IMR-90 (cell line): ENCODE measurements at regions not wholly inside any gene's neighbourhood (a gene's known extent, or its start where the extent isn't known, plus 50 kb on each side); places are given as distances from the start of the nearest gene placed in this dataset.

Source experiments
- ATAC-seq: fragments of 200-7000 bp; cut with Tn5 transposase; 2 replicates; pipeline ENCODE4 v1.9.1; 2020; ENCODE audit warnings: low read depth, mild to moderate bottlenecking, moderate library complexity
- BruUV-seq: library from RNA; stranded (reverse); fragments of 400-500 nt; replicated peaks from 2 replicates; lab custom pipeline; 2021; lab: Mats Ljungman, UMichigan
- CTCF ChIA-PET: fragments of 300-600 bp; formaldehyde crosslinking; extraction: SDS; loops from one replicate; lab custom pipeline; 2021; ENCODE audit warnings: antibody characterized with exemption; lab: Yijun Ruan, JAX
- POLR2A ChIA-PET: fragments of 300-600 bp; sonication (Branson Sonifier 250); formaldehyde crosslinking; loops from one replicate; lab custom pipeline; 2022; ENCODE audit warnings: antibody characterized with exemption; ENCODE audit not compliant: unreplicated experiment; lab: Charles Lee
- DNase-seq: peaks from one replicate; pipeline ENCODE4 v3.0.0; 2013
- H2AFZ ChIP-seq: replicated peaks from 2 replicates; pipeline ENCODE3; 2013; ENCODE audit warnings: low read length, mild to moderate bottlenecking; ENCODE audit not compliant: poor library complexity
- H2AK5ac ChIP-seq: 2 replicates; pipeline ENCODE4 v1.6.1; 2013; ENCODE audit warnings: low read depth, low read length, inconsistent platforms
- H2AK9ac ChIP-seq: replicated peaks from 2 replicates; pipeline ENCODE3; 2013; ENCODE audit warnings: mild to moderate bottlenecking, low read depth, low read length, moderate library complexity; ENCODE audit not compliant: poor library complexity
- H2BK120ac ChIP-seq: 2 replicates; pipeline ENCODE4 v1.6.1; 2013; ENCODE audit warnings: low read depth, low read length, inconsistent platforms
- H2BK15ac ChIP-seq: 3 replicates; pipeline ENCODE4 v1.6.1; 2013; ENCODE audit warnings: low read depth, low read length, inconsistent platforms
- H2BK20ac ChIP-seq: 2 replicates; pipeline ENCODE4 v1.6.1; 2013; ENCODE audit warnings: low read depth, mild to moderate bottlenecking, inconsistent platforms, low read length, moderate library complexity
- H2BK5ac ChIP-seq: 2 replicates; pipeline ENCODE4 v1.6.1; 2013; ENCODE audit warnings: mild to moderate bottlenecking, low read depth, low read length, inconsistent platforms; ENCODE audit not compliant: poor library complexity, severe bottlenecking
- H3K14ac ChIP-seq: replicated peaks from 2 replicates; pipeline ENCODE4 v1.6.1; 2013; ENCODE audit warnings: low read depth, low read length, inconsistent platforms
- H3K18ac ChIP-seq: 2 replicates; pipeline ENCODE4 v1.6.1; 2013; ENCODE audit warnings: low read depth, low read length, control low read depth
- H3K23ac ChIP-seq: 2 replicates; pipeline ENCODE4 v1.6.1; 2013; ENCODE audit warnings: low read depth, low read length, inconsistent platforms
- H3K27ac ChIP-seq: 2 replicates; pipeline ENCODE4 v1.5.1; 2013; ENCODE audit warnings: mild to moderate bottlenecking, control low read depth, low read length; ENCODE audit not compliant: insufficient read depth
- H3K27me3 ChIP-seq: 2 replicates; pipeline ENCODE4 v1.6.1; 2013; ENCODE audit warnings: low read length; ENCODE audit not compliant: control insufficient read depth, insufficient read depth
- H3K36me3 ChIP-seq: 2 replicates; pipeline ENCODE4 v1.6.1; 2013; ENCODE audit warnings: low read length, mixed read lengths; ENCODE audit not compliant: control insufficient read depth, insufficient read depth
- H3K4ac ChIP-seq: 2 replicates; pipeline ENCODE4 v1.6.1; 2013; ENCODE audit warnings: low read depth, low read length, inconsistent platforms
- H3K4me1 ChIP-seq: 2 replicates; pipeline ENCODE4 v1.6.1; 2013; ENCODE audit warnings: low read length, mixed read lengths; ENCODE audit not compliant: control insufficient read depth, insufficient read depth
- H3K4me2 ChIP-seq: 2 replicates; pipeline ENCODE4 v1.6.1; 2013; ENCODE audit warnings: low read depth, mild to moderate bottlenecking, control low read depth, low read length, moderate library complexity
- H3K4me3 ChIP-seq: 2 replicates; pipeline ENCODE4 v1.5.1; 2013; ENCODE audit warnings: low read depth, mild to moderate bottlenecking, control low read depth, low read length, moderate library complexity; ENCODE audit not compliant: insufficient read depth
- H3K56ac ChIP-seq: 2 replicates; pipeline ENCODE4 v1.6.1; 2013; ENCODE audit warnings: low read length, inconsistent platforms; ENCODE audit not compliant: insufficient read depth; ENCODE audit errors: extremely low read depth
- H3K79me1 ChIP-seq, 2 experiments: 2 replicates each; pipeline ENCODE4 v1.6.1; 2013; ENCODE audit warnings: low read length in 2 of 2, inconsistent platforms in 1 of 2, low read depth in 1 of 2
- H3K9ac ChIP-seq: 2 replicates; pipeline ENCODE4 v1.6.1; 2013; ENCODE audit warnings: low read depth, low read length, control low read depth
- H3K9me1 ChIP-seq: 2 replicates; pipeline ENCODE4 v1.6.1; 2013; ENCODE audit warnings: low read length, inconsistent platforms; ENCODE audit not compliant: insufficient read depth
- H3K9me3 ChIP-seq: 2 replicates; pipeline ENCODE4 v1.6.1; 2013; ENCODE audit warnings: low read length; ENCODE audit not compliant: control insufficient read depth, insufficient read depth
- H4K20me1 ChIP-seq: 2 replicates; pipeline ENCODE4 v1.6.1; 2013; ENCODE audit warnings: low read length, inconsistent platforms; ENCODE audit not compliant: insufficient read depth
- H4K5ac ChIP-seq: 2 replicates; pipeline ENCODE4 v1.6.1; 2013; ENCODE audit warnings: mild to moderate bottlenecking, low read depth, low read length, control low read depth
- H4K8ac ChIP-seq, 2 experiments: 2 replicates each; pipeline ENCODE4 v1.6.1; 2013; ENCODE audit warnings: low read depth in 2 of 2, low read length in 2 of 2, control low read depth in 1 of 2, inconsistent platforms in 1 of 2
- H4K91ac ChIP-seq: 2 replicates; pipeline ENCODE4 v1.6.1; 2013; ENCODE audit warnings: low read depth, low read length, inconsistent platforms; ENCODE audit not compliant: insufficient read depth
- BHLHE40 ChIP-seq: fragments of 150-350 bp; IDR thresholded peaks from 2 replicates; pipeline ENCODE4 v1.6.1; 2016; ENCODE audit warnings: mild to moderate bottlenecking, low read depth, low read length
- CEBPB ChIP-seq: IDR thresholded peaks from 2 replicates; pipeline ENCODE4 v1.6.1; 2012; ENCODE audit warnings: low read depth, low read length, improper control_type of control experiment
- RCOR1 ChIP-seq: IDR thresholded peaks from 2 replicates; pipeline ENCODE4 v1.6.1; 2012; ENCODE audit warnings: mild to moderate bottlenecking, low read length, improper control_type of control experiment; ENCODE audit not compliant: insufficient replicate concordance
- WGBS, 2 experiments: methylation state at CpG; one replicate each; pipeline versions ENCODE4 v1.1.5 to v1.1.7; 2013; ENCODE audit warnings: missing lambda C conversion rate in 2 of 2; ENCODE audit not compliant: insufficient read length in 1 of 2; ENCODE audit errors: extremely low coverage in 2 of 2; 5-methylcytosine and 5-hydroxymethylcytosine counted together
- dilution Hi-C: fragments of 300-500 bp; cut with HindIII; formaldehyde crosslinking; loops from one replicate; pipeline ENCODE4 v1.14.3; 2018; ENCODE audit warnings: low sequenced_read_pairs; ENCODE audit not compliant: unreplicated experiment
- in situ Hi-C: fragments of 300-500 bp; cut with MboI; formaldehyde crosslinking; loops from 3 replicates; pipeline ENCODE4 v1.14.3; 2019; ENCODE audit warnings: low sequenced_read_pairs, inconsistent platforms, mixed read lengths
- intact Hi-C: fragments of 100-400 bp; cut with micrococcal nuclease; formaldehyde crosslinking; loops from 2 replicates; pipeline ENCODE4 v1.10.0; 2022
- TF ChIP-seq, protein P1 (sequence below): conservative IDR thresholded peaks from 2 replicates; pipeline ENCODE4 v1.5.1; 2012; ENCODE audit warnings: mild to moderate bottlenecking, low read depth, low read length, improper control_type of control experiment

DNA sequence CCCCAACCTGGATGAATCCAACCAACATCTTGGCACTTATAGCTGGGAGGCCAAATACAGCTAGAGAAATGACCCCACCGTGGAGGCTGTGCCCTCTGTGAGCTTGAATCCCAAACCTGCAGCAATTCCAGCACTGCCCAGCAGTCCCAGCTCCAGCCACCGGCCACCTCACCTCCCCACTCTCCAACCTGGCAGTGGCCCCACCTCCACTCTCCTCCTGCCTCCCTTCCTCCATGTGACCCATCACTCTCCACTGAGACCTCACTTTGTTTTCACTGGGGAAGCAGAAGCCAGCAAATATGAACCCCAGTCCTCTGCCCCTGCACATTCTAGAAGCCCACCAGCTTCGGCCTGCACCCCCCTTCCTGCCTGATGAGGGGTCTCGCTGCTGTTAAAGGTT lies 79.7 kb upstream of the LINGO1 start:
- H3K4me1 ChIP-seq, result no peaks in the 10 kb centered on the region
- BruUV-seq, result no TSS peak
- CTCF ChIA-PET, result no interaction called here
- TF ChIP-seq, protein P1, sequence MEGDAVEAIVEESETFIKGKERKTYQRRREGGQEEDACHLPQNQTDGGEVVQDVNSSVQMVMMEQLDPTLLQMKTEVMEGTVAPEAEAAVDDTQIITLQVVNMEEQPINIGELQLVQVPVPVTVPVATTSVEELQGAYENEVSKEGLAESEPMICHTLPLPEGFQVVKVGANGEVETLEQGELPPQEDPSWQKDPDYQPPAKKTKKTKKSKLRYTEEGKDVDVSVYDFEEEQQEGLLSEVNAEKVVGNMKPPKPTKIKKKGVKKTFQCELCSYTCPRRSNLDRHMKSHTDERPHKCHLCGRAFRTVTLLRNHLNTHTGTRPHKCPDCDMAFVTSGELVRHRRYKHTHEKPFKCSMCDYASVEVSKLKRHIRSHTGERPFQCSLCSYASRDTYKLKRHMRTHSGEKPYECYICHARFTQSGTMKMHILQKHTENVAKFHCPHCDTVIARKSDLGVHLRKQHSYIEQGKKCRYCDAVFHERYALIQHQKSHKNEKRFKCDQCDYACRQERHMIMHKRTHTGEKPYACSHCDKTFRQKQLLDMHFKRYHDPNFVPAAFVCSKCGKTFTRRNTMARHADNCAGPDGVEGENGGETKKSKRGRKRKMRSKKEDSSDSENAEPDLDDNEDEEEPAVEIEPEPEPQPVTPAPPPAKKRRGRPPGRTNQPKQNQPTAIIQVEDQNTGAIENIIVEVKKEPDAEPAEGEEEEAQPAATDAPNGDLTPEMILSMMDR, result no peak
- TF ChIP-seq RCOR1, result no peak
- no peak for TF ChIP-seq CEBPB
- TF ChIP-seq BHLHE40, result no peak
- no peak overlapping the region for H4K8ac ChIP-seq
- WGBS, 2 experiments, result 7% methylated on average over 3 of the region's 4 CpGs; no CpG with 5 or more reads in 1 of the 2 experiments
- H2BK20ac ChIP-seq, result no peak overlapping the region
- H3K23ac ChIP-seq, result no peak overlapping the region
- H3K4me2 ChIP-seq, result no peak overlapping the region
- no peak for DNase-seq
- H3K18ac ChIP-seq, result no peak overlapping the region
- H3K9me1 ChIP-seq, result no peaks in the 10 kb centered on the region
- H2BK15ac ChIP-seq, result no peak overlapping the region
- no peak overlapping the region for H3K56ac ChIP-seq
- H3K4ac ChIP-seq, result no peak overlapping the region
- in situ Hi-C loops, result no loop called here
- H3K9me3 ChIP-seq, result no peaks in the 10 kb centered on the region
- no peak overlapping the region for H3K14ac ChIP-seq
- H2AK5ac ChIP-seq, result no peak overlapping the region
- no peaks in the 10 kb centered on the region; the same call in 1 of the 2 replicates for H4K20me1 ChIP-seq
- no peak for ATAC-seq
- dilution Hi-C loops, result no loop called here
- no peak overlapping the region for H4K91ac ChIP-seq
- no peak overlapping the region for H2AFZ ChIP-seq
- no peaks in the 10 kb centered on the region for H3K79me1 ChIP-seq
- no peaks in the 10 kb centered on the region for H3K36me3 ChIP-seq
- POLR2A ChIA-PET, result no interaction called here
- H3K9ac ChIP-seq, result no peak overlapping the region
- no peak overlapping the region for H3K27ac ChIP-seq
- no peak overlapping the region for H4K5ac ChIP-seq
- peaks cover 31% of the 10 kb centered on the region for H3K27me3 ChIP-seq
- no peak overlapping the region for H2BK120ac ChIP-seq
- intact Hi-C loops, result no loop called here
- no peak overlapping the region for H2AK9ac ChIP-seq
- H3K4me3 ChIP-seq, result no peak overlapping the region
- H2BK5ac ChIP-seq, result no peak overlapping the region
